Fibroblast of the aortic adventitia (primary cell): ENCODE measurements at regions not wholly inside any gene's neighbourhood (a gene's known extent, or its start where the extent isn't known, plus 50 kb on each side); places are given as distances from the start of the nearest gene placed in this dataset.

Experiments used
- DNase-seq: peaks from one replicate; pipeline ENCODE4 v3.0.0-alpha.2; 2010; ENCODE audit warnings: low read depth
- H3K4me3 ChIP-seq: 2 replicates; pipeline ENCODE4 v1.5.1; 2011; ENCODE audit warnings: low read depth, mild to moderate bottlenecking, control low read depth, low read length, moderate library complexity
- CTCF ChIP-seq: IDR thresholded peaks from 2 replicates; pipeline ENCODE4 v1.5.1; 2011; ENCODE audit warnings: mild to moderate bottlenecking, low read length, control low read depth, inconsistent platforms; ENCODE audit not compliant: insufficient read depth

DNA sequence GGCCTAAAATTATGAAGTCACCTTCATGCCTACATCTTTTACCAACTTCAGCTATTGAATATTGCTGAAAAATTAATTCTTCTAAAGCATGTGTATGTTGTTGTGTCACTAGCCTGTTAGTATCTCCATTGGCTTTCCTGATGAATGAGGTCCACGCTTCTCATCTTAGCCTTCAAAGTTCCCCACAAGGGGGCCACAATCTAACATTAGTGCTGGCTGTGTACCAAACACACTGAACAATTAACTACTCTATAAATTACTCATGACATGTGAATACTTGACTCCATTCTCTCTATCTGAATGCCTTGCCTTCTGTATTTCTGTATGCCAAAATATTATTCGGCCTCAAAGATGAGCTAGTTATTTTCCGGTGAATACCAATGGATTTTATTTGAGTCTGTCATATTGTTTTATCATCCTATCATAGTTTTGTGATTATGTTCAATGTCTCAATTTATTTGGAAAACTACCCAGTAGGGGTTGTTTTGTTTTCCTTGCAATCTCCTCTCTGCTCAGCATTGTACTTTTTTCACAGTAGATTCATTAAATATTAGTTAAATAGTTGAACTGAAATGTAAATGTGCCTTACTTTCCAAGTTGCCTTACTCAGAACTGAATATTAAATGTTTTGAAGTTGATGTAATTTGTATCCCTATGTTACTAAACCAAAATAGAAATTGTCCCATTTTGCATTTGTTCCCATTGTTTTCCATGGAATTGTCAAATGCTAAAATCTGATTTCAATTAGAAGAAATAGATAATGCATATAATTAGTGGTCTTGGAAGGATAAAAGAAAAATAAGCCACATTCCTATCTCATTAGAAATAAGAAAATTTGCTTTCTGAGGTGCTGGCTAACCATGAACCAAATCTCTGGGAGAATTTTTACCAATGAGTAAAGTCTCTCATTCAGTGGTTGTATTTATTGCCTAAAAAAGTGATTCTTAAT, 208.4 kb upstream of the COL3A1 start:
- TF ChIP-seq CTCF, result peak; percentile 28
- DNase-seq, result peak; percentile 45
- no peak overlapping the region for H3K4me3 ChIP-seq

- TF ChIP-seq CTCF, result no peak
- no peak overlapping the region for H3K4me3 ChIP-seq
- DNase-seq, result peak; percentile 15
Measured at GRCh38 chr2:188766471-188766856, 207.7 kb upstream of the COL3A1 start.

DNA sequence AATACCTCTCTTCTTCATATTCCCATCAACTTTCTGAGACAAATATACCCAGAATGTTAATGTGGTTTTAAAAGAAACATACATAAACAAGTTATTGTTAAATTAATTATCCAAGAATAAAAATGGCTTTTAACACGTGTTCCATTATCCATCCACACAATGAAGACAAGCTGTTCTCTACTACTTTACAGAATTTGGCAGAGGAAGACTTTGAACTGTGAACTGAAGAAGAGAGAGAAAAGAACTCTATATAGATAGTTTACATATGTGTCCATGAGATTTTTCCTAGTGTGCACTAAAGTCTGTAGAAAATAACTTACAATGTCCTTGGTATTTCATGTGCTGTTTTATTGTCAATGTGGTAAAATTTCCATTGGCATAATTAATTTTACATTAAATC, 207.0 kb upstream of the COL3A1 start:
- no peak for DNase-seq
- TF ChIP-seq CTCF, result no peak
- no peak overlapping the region for H3K4me3 ChIP-seq

- no peak for DNase-seq
- TF ChIP-seq CTCF, result no peak
- no peak overlapping the region for H3K4me3 ChIP-seq
Measured at GRCh38 chr2:188770296-188770695, 203.9 kb upstream of the COL3A1 start.

GRCh38 chr2:188773075-188773474, 201.1 kb upstream of the COL3A1 start:
- TF ChIP-seq CTCF, result no peak
- peak; percentile 49 for DNase-seq
- H3K4me3 ChIP-seq, result no peak overlapping the region

- H3K4me3 ChIP-seq, result no peak overlapping the region
- TF ChIP-seq CTCF, result no peak
- peak; percentile 75 for DNase-seq
Measured at GRCh38 chr2:188776634-188777033, 197.5 kb upstream of the COL3A1 start.
